CD14-positive monocyte (primary cell): ENCODE measurements at regions not wholly inside any gene's neighbourhood (a gene's known extent, or its start where the extent isn't known, plus 50 kb on each side); places are given as distances from the start of the nearest gene placed in this dataset.

ENCODE experiments used
- DNase-seq, 3 donors: peaks; one replicate each; pipeline ENCODE4 v3.0.0-alpha.2; 2011 to 2022
- H2AFZ ChIP-seq: 2 replicates; pipeline ENCODE4 v1.6.0; 2012; ENCODE audit warnings: mild to moderate bottlenecking, low read depth, low read length, inconsistent platforms; ENCODE audit not compliant: insufficient read depth, poor library complexity, severe bottlenecking
- H3K27ac ChIP-seq, 2 donors: 1 replicate in 1 of 2; 2 replicates in 1 of 2; pipeline ENCODE4 v1.5.1; 2012 to 2013; ENCODE audit warnings: low read length in 2 of 2, control low read depth in 1 of 2, inconsistent platforms in 1 of 2, low read depth in 1 of 2, mild to moderate bottlenecking in 1 of 2
- H3K27me3 ChIP-seq, 2 donors: one replicate each; pipeline versions ENCODE4 v1.6.0 to v1.6.1; 2011 to 2013; ENCODE audit warnings: low read length in 2 of 2; ENCODE audit not compliant: control insufficient read depth in 2 of 2, insufficient read depth in 2 of 2
- H3K36me3 ChIP-seq, 2 donors: replicated peaks in 1 of 2; 1 replicate in 1 of 2; 2 replicates in 1 of 2; pipeline versions ENCODE4 v1.5.1 to v1.6.1; 2012 to 2013; ENCODE audit warnings: low read length in 2 of 2, control low read depth in 1 of 2, inconsistent platforms in 1 of 2, mild to moderate bottlenecking in 1 of 2; ENCODE audit not compliant: insufficient read depth in 2 of 2, control insufficient read depth in 1 of 2
- H3K4me1 ChIP-seq, 2 donors: 1 replicate in 1 of 2; 2 replicates in 1 of 2; pipeline versions ENCODE4 v1.5.1 to v1.6.1; 2012 to 2013; ENCODE audit warnings: low read length in 2 of 2, control low read depth in 1 of 2, inconsistent platforms in 1 of 2, mild to moderate bottlenecking in 1 of 2, moderate library complexity in 1 of 2; ENCODE audit not compliant: insufficient read depth in 2 of 2, control insufficient read depth in 1 of 2
- H3K4me2 ChIP-seq: replicated peaks from 2 replicates; pipeline ENCODE3; 2012; ENCODE audit warnings: low read length, moderate library complexity, mild to moderate bottlenecking; ENCODE audit not compliant: poor library complexity, severe bottlenecking; ENCODE audit errors: extremely low read depth
- H3K4me3 ChIP-seq, 3 experiments: fragments of 200-600 bp in 1 of 3; sonication (generic) in 1 of 3; replicated peaks in 1 of 3; 1 replicate in 2 of 3; 2 replicates in 1 of 3; pipeline ENCODE4 v1.5.1; 2011 to 2013; ENCODE audit warnings: low read length in 3 of 3, mild to moderate bottlenecking in 3 of 3, control low read depth in 2 of 3, low read depth in 2 of 3, inconsistent platforms in 1 of 3, moderate library complexity in 1 of 3
- H3K79me2 ChIP-seq: 2 replicates; pipeline ENCODE4 v1.6.0; 2012; ENCODE audit warnings: mild to moderate bottlenecking, control low read depth, inconsistent platforms, low read length, moderate library complexity; ENCODE audit not compliant: insufficient read depth
- H3K9ac ChIP-seq: 2 replicates; pipeline ENCODE4 v1.6.0; 2017; ENCODE audit warnings: low read length, mild to moderate bottlenecking; ENCODE audit not compliant: insufficient read depth, poor library complexity, severe bottlenecking
- H3K9me3 ChIP-seq, 2 donors: replicated peaks in 1 of 2; 1 replicate in 1 of 2; 2 replicates in 1 of 2; pipeline versions ENCODE4 v1.5.1 to v1.6.1; 2012 to 2013; ENCODE audit warnings: low read length in 2 of 2, control low read depth in 1 of 2; ENCODE audit not compliant: control insufficient read depth in 1 of 2, insufficient read depth in 1 of 2
- H4K20me1 ChIP-seq: 2 replicates; pipeline ENCODE4 v1.6.0; 2012; ENCODE audit warnings: mild to moderate bottlenecking, low read length, control low read depth, moderate library complexity; ENCODE audit not compliant: insufficient read depth
- H3K27ac Mint-ChIP-seq, 7 donors: one replicate each; pipeline ENCODE4 v1.8.0; 2020; ENCODE audit warnings: mild to moderate bottlenecking in 7 of 7, mixed read lengths in 7 of 7, moderate library complexity in 6 of 7, inconsistent platforms in 2 of 7
- H3K27me3 Mint-ChIP-seq, 3 donors: one replicate each; pipeline ENCODE4 v1.8.0; 2021 to 2022; ENCODE audit warnings: low read depth in 3 of 3, mild to moderate bottlenecking in 3 of 3, mixed read lengths in 3 of 3, moderate library complexity in 3 of 3, inconsistent platforms in 1 of 3
- H3K36me3 Mint-ChIP-seq, 2 donors: one replicate each; pipeline ENCODE4 v1.8.0; 2020; ENCODE audit warnings: mixed read lengths in 2 of 2, inconsistent platforms in 1 of 2, mild to moderate bottlenecking in 1 of 2
- H3K4me1 Mint-ChIP-seq: one replicate; pipeline ENCODE4 v1.8.0; 2020; ENCODE audit warnings: mild to moderate bottlenecking, mixed read lengths
- H3K4me3 Mint-ChIP-seq, 2 donors: one replicate each; pipeline ENCODE4 v1.8.0; 2020; ENCODE audit warnings: mild to moderate bottlenecking in 2 of 2, mixed read lengths in 2 of 2, moderate library complexity in 1 of 2
- H3K9me3 Mint-ChIP-seq, 7 donors: one replicate each; pipeline ENCODE4 v1.8.0; 2020 to 2022; ENCODE audit warnings: mixed read lengths in 7 of 7, mild to moderate bottlenecking in 6 of 7, moderate library complexity in 6 of 7, inconsistent platforms in 2 of 7
- WGBS: methylation state at CpG from one replicate; pipeline ENCODE4 v1.1.5; 2013; ENCODE audit warnings: missing lambda C conversion rate; ENCODE audit not compliant: insufficient coverage; 5-methylcytosine and 5-hydroxymethylcytosine counted together
- intact Hi-C, 2 donors: fragments of 100-400 bp; cut with micrococcal nuclease; formaldehyde crosslinking; loops; one replicate each; pipeline versions ENCODE4 v1.15.0 to v1.15.1; 2023
- TF ChIP-seq, protein P1 (sequence below): fragments of 200-600 bp; IDR thresholded peaks from one replicate; pipeline ENCODE4 v1.8.0; 2022; ENCODE audit warnings: antibody characterized with exemption, mild to moderate bottlenecking

DNA sequence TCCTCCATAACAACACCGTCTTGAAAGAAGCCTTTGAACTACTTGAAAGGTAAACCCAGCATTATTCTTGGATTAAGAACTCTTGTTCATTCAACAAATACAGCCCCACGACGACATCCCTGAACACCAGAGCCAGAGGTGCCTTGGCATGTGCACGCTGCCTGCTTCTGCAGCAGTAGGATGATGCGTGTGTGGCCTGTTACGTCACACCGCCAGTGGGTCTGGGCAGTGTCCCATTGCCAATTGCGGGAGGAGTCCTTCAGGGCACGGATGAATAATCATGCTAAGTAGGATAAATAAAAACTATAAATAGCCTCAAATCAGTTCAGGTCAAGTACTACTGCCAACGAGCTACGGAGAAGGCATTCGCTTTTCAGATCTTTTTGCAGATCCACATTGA is 380.5 kb downstream of the SHANK2 start:
- no peak overlapping the region for H3K27ac Mint-ChIP-seq
- intact Hi-C loops: no loop called here
- H3K4me3 Mint-ChIP-seq: no peak overlapping the region
- Histone ChIP-seq H3K27ac (no peak overlapping the region), H4K20me1 (no peaks in the 10 kb centered on the region), H3K27me3 (no peaks in the 10 kb centered on the region), H3K9me3 (no peaks in the 10 kb centered on the region), H3K4me1 (no peaks in the 10 kb centered on the region), H3K4me3 (no peak overlapping the region), H3K79me2 (no peaks in the 10 kb centered on the region), H3K4me2 (no peak overlapping the region), H2AFZ (no peak overlapping the region), H3K36me3 (no peaks in the 10 kb centered on the region), H3K9ac (no peak overlapping the region)
- H3K27me3 Mint-ChIP-seq: peaks cover 8 to 27% (median 9%) of the 10 kb centered on the region in 3 donors
- DNase-seq: no peak
- no peaks in the 10 kb centered on the region for H3K9me3 Mint-ChIP-seq
- 86% methylated on average over 3 of the region's 12 CpGs for WGBS
- H3K4me1 Mint-ChIP-seq: no peaks in the 10 kb centered on the region
- TF ChIP-seq, protein P1, sequence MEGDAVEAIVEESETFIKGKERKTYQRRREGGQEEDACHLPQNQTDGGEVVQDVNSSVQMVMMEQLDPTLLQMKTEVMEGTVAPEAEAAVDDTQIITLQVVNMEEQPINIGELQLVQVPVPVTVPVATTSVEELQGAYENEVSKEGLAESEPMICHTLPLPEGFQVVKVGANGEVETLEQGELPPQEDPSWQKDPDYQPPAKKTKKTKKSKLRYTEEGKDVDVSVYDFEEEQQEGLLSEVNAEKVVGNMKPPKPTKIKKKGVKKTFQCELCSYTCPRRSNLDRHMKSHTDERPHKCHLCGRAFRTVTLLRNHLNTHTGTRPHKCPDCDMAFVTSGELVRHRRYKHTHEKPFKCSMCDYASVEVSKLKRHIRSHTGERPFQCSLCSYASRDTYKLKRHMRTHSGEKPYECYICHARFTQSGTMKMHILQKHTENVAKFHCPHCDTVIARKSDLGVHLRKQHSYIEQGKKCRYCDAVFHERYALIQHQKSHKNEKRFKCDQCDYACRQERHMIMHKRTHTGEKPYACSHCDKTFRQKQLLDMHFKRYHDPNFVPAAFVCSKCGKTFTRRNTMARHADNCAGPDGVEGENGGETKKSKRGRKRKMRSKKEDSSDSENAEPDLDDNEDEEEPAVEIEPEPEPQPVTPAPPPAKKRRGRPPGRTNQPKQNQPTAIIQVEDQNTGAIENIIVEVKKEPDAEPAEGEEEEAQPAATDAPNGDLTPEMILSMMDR: no peak
- no peaks in the 10 kb centered on the region for H3K36me3 Mint-ChIP-seq

DNA sequence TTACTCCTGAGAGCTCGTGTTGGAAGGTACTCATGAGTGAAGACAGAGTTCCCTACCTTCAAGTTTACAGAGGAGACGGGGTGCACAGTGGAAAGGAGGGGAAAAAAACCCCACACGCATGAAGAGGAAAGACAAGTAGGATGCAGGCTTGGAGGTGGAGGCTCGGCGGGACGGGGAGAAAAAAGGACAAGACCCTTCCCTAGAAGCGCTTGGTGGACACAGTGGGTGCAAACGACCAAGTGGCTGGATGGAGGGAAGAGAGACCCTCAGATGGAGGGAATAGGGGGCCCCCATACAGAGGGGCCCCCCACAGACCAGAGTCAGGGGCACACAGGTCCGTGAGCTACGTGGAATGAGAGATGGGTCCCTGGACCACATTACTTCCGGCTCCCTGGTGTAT is 380.1 kb downstream of the SHANK2 start:
- no peak overlapping the region for H3K4me3 Mint-ChIP-seq

More for the DNA sequence above, 380.1 kb downstream of the SHANK2 start:
- H3K9ac ChIP-seq: no peak overlapping the region
- H3K27ac ChIP-seq: no peak overlapping the region
- WGBS: 90% methylated on average over 4 of the region's 11 CpGs
- intact Hi-C loops: no loop called here
- no peaks in the 10 kb centered on the region for H4K20me1 ChIP-seq
- Mint-ChIP-seq H3K9me3 (peaks cover 0 to 2% (median 0%) of the 10 kb centered on the region in 7 donors), H3K4me1 (no peaks in the 10 kb centered on the region), H3K27ac (no peak overlapping the region), H3K36me3 (no peaks in the 10 kb centered on the region), H3K27me3 (peaks cover 7 to 29% (median 9%) of the 10 kb centered on the region in 3 donors)
- no peaks in the 10 kb centered on the region for H3K27me3 ChIP-seq
- no peak overlapping the region for H2AFZ ChIP-seq
- H3K4me3 ChIP-seq: no peak overlapping the region
- H3K79me2 ChIP-seq: no peaks in the 10 kb centered on the region
- H3K4me2 ChIP-seq: no peak overlapping the region
- TF ChIP-seq, protein P1: no peak
- DNase-seq: no peak
- H3K4me1 ChIP-seq: no peaks in the 10 kb centered on the region
- no peaks in the 10 kb centered on the region for H3K36me3 ChIP-seq
- H3K9me3 ChIP-seq: no peaks in the 10 kb centered on the region
